VCaP (cell line): ENCODE measurements at regions not wholly inside any gene's neighbourhood (a gene's known extent, or its start where the extent isn't known, plus 50 kb on each side); places are given as distances from the start of the nearest gene placed in this dataset.
A peak's percentile ranks its signal among the peaks of the same experiment; 100 is the strongest.
"Not testable (repeated sequence)": the region's sequence is repeated elsewhere in the genome, so short reads cannot be mapped to it uniquely, and the experiment has no call there.

Experiments
- H3K27ac ChIP-seq: fragments of 450-650 bp; 2 replicates; pipeline ENCODE4 v1.5.1; 2017
- CTCF ChIP-seq: fragments of 450-650 bp; conservative IDR thresholded peaks from 2 replicates; pipeline ENCODE4 v1.5.1; 2017; ENCODE audit warnings: mild to moderate bottlenecking, moderate library complexity

- H3K27ac ChIP-seq, result no peak overlapping the region
- TF ChIP-seq CTCF, result no peak
These were observed 121.7 kb upstream of the GOLGA6L4 start for GRCh38 chr15:84113919-84114318.

- H3K27ac ChIP-seq, result not testable (repeated sequence)
These were observed 120.9 kb upstream of the GOLGA6L4 start for GRCh38 chr15:84114680-84115079.

- H3K27ac ChIP-seq, result not testable (repeated sequence)
- peak; percentile 44 for TF ChIP-seq CTCF
These were observed 116.2 kb upstream of the GOLGA6L4 start for GRCh38 chr15:84119351-84119750.

- H3K27ac ChIP-seq, result not testable (repeated sequence)
These were observed 114.7 kb upstream of the GOLGA6L4 start for GRCh38 chr15:84120903-84121302.

GRCh38 chr15:84128706-84129105 is 106.9 kb upstream of the GOLGA6L4 start:
- H3K27ac ChIP-seq, result not testable (repeated sequence)

GRCh38 chr15:84130098-84130831 is 105.3 kb upstream of the GOLGA6L4 start:
- not testable (repeated sequence) for H3K27ac ChIP-seq

- H3K27ac ChIP-seq, result not testable (repeated sequence)
These were observed 99.6 kb upstream of the GOLGA6L4 start for GRCh38 chr15:84135931-84136456.

GRCh38 chr15:84142888-84143337 is 92.7 kb upstream of the GOLGA6L4 start:
- peak overlapping the region; percentile 44; the same call in 1 of the 2 replicates for H3K27ac ChIP-seq
- TF ChIP-seq CTCF, result peak; percentile 90

- no peak for TF ChIP-seq CTCF
- no peak overlapping the region for H3K27ac ChIP-seq
These were observed 91.7 kb upstream of the GOLGA6L4 start for GRCh38 chr15:84143753-84144314.

GRCh38 chr15:84144946-84145345 is 90.6 kb upstream of the GOLGA6L4 start:
- H3K27ac ChIP-seq, result not testable (repeated sequence)

- not testable (repeated sequence) for H3K27ac ChIP-seq
These were observed 89.3 kb upstream of the GOLGA6L4 start for GRCh38 chr15:84146299-84146698.

GRCh38 chr15:84147307-84147706 is 88.3 kb upstream of the GOLGA6L4 start:
- H3K27ac ChIP-seq, result not testable (repeated sequence)
